Bone marrow (tissue), 2 donors: ENCODE measurements at regions not wholly inside any gene's neighbourhood (a gene's known extent, or its start where the extent isn't known, plus 50 kb on each side); places are given as distances from the start of the nearest gene placed in this dataset.
A peak's percentile ranks its signal among the peaks of the same experiment; 100 is the strongest.

Source experiments
- DNase-seq, 2 donors: peaks; one replicate each; lab custom pipeline; 2025; lab: John Stamatoyannopoulos, UW

- peak; percentile 7 to 51 for DNase-seq
These were observed 151.7 kb upstream of the ITGA4 start for GRCh38 chr2:181305301-181306123.

- DNase-seq = peak in 1 of 2 donors; percentile 37
These were observed 150.4 kb upstream of the ITGA4 start for GRCh38 chr2:181306785-181307184.

- DNase-seq = no peak
These were observed 149.8 kb upstream of the ITGA4 start for GRCh38 chr2:181307203-181307991.

GRCh38 chr2:181308766-181309515 is 148.2 kb upstream of the ITGA4 start:
- DNase-seq = peak in 1 of 2 donors; percentile 73

- DNase-seq = no peak
These were observed 147.6 kb upstream of the ITGA4 start for GRCh38 chr2:181309586-181309985.

- no peak for DNase-seq
These were observed 146.2 kb upstream of the ITGA4 start for GRCh38 chr2:181310967-181311366.

- no peak for DNase-seq
These were observed 145.3 kb upstream of the ITGA4 start for GRCh38 chr2:181311837-181312236.

GRCh38 chr2:181312515-181312927 is 144.7 kb upstream of the ITGA4 start:
- DNase-seq = no peak

GRCh38 chr2:181313845-181314244 is 143.3 kb upstream of the ITGA4 start:
- no peak for DNase-seq

- no peak for DNase-seq
These were observed 142.6 kb upstream of the ITGA4 start for GRCh38 chr2:181314551-181314950.

GRCh38 chr2:181317511-181317910 is 139.7 kb upstream of the ITGA4 start:
- DNase-seq = no peak

GRCh38 chr2:181318504-181319280 is 138.5 kb upstream of the ITGA4 start:
- DNase-seq = no peak

- DNase-seq = no peak
These were observed 137.9 kb upstream of the ITGA4 start for GRCh38 chr2:181319286-181319685.

GRCh38 chr2:181320638-181321037 is 136.5 kb upstream of the ITGA4 start:
- no peak for DNase-seq

GRCh38 chr2:181324912-181325311 is 132.3 kb upstream of the ITGA4 start:
- no peak for DNase-seq

- DNase-seq = no peak
These were observed 130.5 kb upstream of the ITGA4 start for GRCh38 chr2:181326661-181327060.

- DNase-seq = no peak
These were observed 126.9 kb upstream of the ITGA4 start for GRCh38 chr2:181330286-181330685.

GRCh38 chr2:181332044-181332605 is 125.1 kb upstream of the ITGA4 start:
- no peak for DNase-seq

- DNase-seq = no peak
These were observed 122.9 kb upstream of the ITGA4 start for GRCh38 chr2:181334158-181334826.

- DNase-seq = no peak
These were observed 116.3 kb upstream of the ITGA4 start for GRCh38 chr2:181340891-181341290.
